OCI-LY1 (cell line): ENCODE measurements at regions not wholly inside any gene's neighbourhood (a gene's known extent, or its start where the extent isn't known, plus 50 kb on each side); places are given as distances from the start of the nearest gene placed in this dataset.

Source experiments
- H2AFZ ChIP-seq: fragments of 200-600 bp; sonication (generic), shearing (Covaris generic); 2 replicates; pipeline ENCODE4 v1.6.0; 2014; ENCODE audit warnings: antibody characterized with exemption, mild to moderate bottlenecking, low read length
- H3F3A ChIP-seq: fragments of 200-600 bp; sonication (generic), shearing (Covaris generic); 2 replicates; pipeline ENCODE4 v1.6.0; 2014; ENCODE audit warnings: mild to moderate bottlenecking, antibody characterized with exemption, low read length, moderate library complexity; ENCODE audit not compliant: insufficient read depth
- H3K27ac ChIP-seq: fragments of 200-600 bp; sonication (generic); 2 replicates; pipeline ENCODE4 v1.5.1; 2014; ENCODE audit warnings: low read length, mixed run types, mild to moderate bottlenecking, low read depth; ENCODE audit not compliant: poor library complexity, severe bottlenecking
- H3K27me3 ChIP-seq: fragments of 200-600 bp; sonication (generic); 2 replicates; pipeline ENCODE4 v1.6.0; 2014; ENCODE audit warnings: antibody characterized with exemption, mild to moderate bottlenecking, low read length, moderate library complexity; ENCODE audit not compliant: insufficient read depth
- H3K36me3 ChIP-seq: fragments of 200-600 bp; sonication (generic); 2 replicates; pipeline ENCODE4 v1.6.1; 2014; ENCODE audit warnings: mild to moderate bottlenecking, antibody characterized with exemption, low read length, moderate library complexity, mixed read lengths; ENCODE audit not compliant: insufficient read depth
- H3K4me1 ChIP-seq: fragments of 200-600 bp; sonication (generic); 2 replicates; pipeline ENCODE4 v1.5.1; 2014; ENCODE audit warnings: mild to moderate bottlenecking, low read length, moderate library complexity; ENCODE audit not compliant: insufficient read depth, severe bottlenecking
- H3K4me2 ChIP-seq: fragments of 200-600 bp; sonication (generic), shearing (Covaris generic); 2 replicates; pipeline ENCODE4 v1.6.1; 2014; ENCODE audit warnings: low read length
- H3K4me3 ChIP-seq: fragments of 200-600 bp; sonication (generic); 2 replicates; pipeline ENCODE4 v1.5.1; 2014; ENCODE audit warnings: low read length, low read depth, mild to moderate bottlenecking, mixed read lengths; ENCODE audit not compliant: poor library complexity, severe bottlenecking
- H3K79me2 ChIP-seq: fragments of 200-600 bp; shearing (Covaris generic); 2 replicates; pipeline ENCODE4 v1.6.1; 2016; ENCODE audit warnings: mixed run types, low read length, mixed read lengths; ENCODE audit not compliant: insufficient read depth
- H3K9ac ChIP-seq: fragments of 200-600 bp; sonication (generic), shearing (Covaris generic); 2 replicates; pipeline ENCODE4 v1.6.1; 2014; ENCODE audit warnings: mild to moderate bottlenecking, low read length, mixed read lengths
- H3K9me2 ChIP-seq: fragments of 200-600 bp; sonication (generic), shearing (Covaris generic); 2 replicates; pipeline ENCODE4 v1.6.1; 2014; ENCODE audit warnings: low read depth, mild to moderate bottlenecking, low read length, mixed read lengths
- H3K9me3 ChIP-seq: fragments of 200-600 bp; shearing (Covaris generic); 2 replicates; pipeline ENCODE4 v1.6.1; 2014; ENCODE audit warnings: low read length, mixed read lengths
- H4K20me1 ChIP-seq: fragments of 200-600 bp; sonication (generic), shearing (Covaris generic); 2 replicates; pipeline ENCODE4 v1.6.0; 2016; ENCODE audit warnings: mild to moderate bottlenecking, low read length; ENCODE audit not compliant: insufficient read depth
- EZH2 ChIP-seq: fragments of 200-600 bp; sonication (generic), shearing (Covaris generic); IDR thresholded peaks from 2 replicates; pipeline ENCODE4 v1.8.0; 2017; ENCODE audit warnings: borderline replicate concordance, mixed run types, mild to moderate bottlenecking, antibody characterized with exemption, low read length, moderate library complexity, mixed read lengths
- TF ChIP-seq, protein P1 (sequence below): fragments of 200-600 bp; sonication (generic), shearing (Covaris generic); IDR thresholded peaks from 2 replicates; pipeline ENCODE4 v1.5.1; 2017; ENCODE audit warnings: mild to moderate bottlenecking, antibody characterized with exemption, low read length, moderate library complexity, mixed read lengths

DNA sequence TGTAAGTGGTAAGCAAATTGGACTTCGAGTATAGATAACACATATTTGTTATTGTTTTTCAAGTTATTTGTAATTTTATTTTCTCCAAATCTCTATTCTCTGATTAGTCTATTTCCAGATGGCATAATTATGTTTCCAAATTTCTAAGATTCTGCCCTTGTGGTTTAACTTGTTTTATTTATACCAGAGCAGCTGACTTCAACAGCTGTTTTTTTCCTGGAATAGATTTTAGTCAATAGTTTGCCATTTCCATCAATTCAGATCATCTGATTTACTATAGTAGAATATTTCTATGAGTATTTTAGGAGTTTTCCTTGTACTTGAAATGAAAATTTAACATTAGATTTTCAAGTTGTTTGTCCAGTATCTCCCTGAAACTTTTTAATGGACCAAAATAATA is 848.7 kb upstream of the MIR17HG start:
- H3K9me3 ChIP-seq: no peaks in the 10 kb centered on the region
- H3K9ac ChIP-seq: no peak overlapping the region
- no peaks in the 10 kb centered on the region for H3K36me3 ChIP-seq
- H3K4me3 ChIP-seq: no peak overlapping the region
- H3K4me2 ChIP-seq: no peak overlapping the region
- no peak overlapping the region for H3K27ac ChIP-seq
- H3K79me2 ChIP-seq: no peaks in the 10 kb centered on the region
- TF ChIP-seq, protein P1, sequence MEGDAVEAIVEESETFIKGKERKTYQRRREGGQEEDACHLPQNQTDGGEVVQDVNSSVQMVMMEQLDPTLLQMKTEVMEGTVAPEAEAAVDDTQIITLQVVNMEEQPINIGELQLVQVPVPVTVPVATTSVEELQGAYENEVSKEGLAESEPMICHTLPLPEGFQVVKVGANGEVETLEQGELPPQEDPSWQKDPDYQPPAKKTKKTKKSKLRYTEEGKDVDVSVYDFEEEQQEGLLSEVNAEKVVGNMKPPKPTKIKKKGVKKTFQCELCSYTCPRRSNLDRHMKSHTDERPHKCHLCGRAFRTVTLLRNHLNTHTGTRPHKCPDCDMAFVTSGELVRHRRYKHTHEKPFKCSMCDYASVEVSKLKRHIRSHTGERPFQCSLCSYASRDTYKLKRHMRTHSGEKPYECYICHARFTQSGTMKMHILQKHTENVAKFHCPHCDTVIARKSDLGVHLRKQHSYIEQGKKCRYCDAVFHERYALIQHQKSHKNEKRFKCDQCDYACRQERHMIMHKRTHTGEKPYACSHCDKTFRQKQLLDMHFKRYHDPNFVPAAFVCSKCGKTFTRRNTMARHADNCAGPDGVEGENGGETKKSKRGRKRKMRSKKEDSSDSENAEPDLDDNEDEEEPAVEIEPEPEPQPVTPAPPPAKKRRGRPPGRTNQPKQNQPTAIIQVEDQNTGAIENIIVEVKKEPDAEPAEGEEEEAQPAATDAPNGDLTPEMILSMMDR: no peak
- TF ChIP-seq EZH2: no peak
- H2AFZ ChIP-seq: no peak overlapping the region
- H3F3A ChIP-seq: no peaks in the 10 kb centered on the region
- H3K9me2 ChIP-seq: no peaks in the 10 kb centered on the region
- H3K27me3 ChIP-seq: no peaks in the 10 kb centered on the region
- no peaks in the 10 kb centered on the region for H4K20me1 ChIP-seq
- no peaks in the 10 kb centered on the region for H3K4me1 ChIP-seq

DNA sequence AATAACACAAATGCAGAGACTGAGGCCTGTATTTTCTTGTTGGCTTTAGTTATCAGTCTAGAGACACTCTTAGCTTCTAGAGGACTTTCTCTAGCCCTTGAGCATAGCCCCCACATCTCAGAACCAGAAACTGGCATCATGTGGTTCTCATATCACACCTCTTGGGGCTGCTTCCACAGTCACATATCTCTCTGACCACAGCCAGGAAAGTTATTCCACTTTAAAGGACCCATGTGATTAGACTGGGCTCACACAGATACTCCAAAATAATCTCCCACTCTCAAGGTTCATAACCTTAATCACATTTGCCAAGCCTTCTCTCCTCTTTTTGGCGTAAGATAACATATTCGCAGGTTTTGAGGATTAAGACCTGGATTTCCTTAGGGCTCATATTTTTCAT is 846.9 kb upstream of the MIR17HG start:
- H3K27ac ChIP-seq: no peak overlapping the region
- H3K4me1 ChIP-seq: no peaks in the 10 kb centered on the region
- no peak overlapping the region for H3K4me2 ChIP-seq
- no peaks in the 10 kb centered on the region for H3K9me3 ChIP-seq
- no peak for TF ChIP-seq EZH2
- TF ChIP-seq, protein P1: no peak
- no peaks in the 10 kb centered on the region for H3F3A ChIP-seq
- no peak overlapping the region for H2AFZ ChIP-seq
- H3K9me2 ChIP-seq: no peaks in the 10 kb centered on the region
- H3K79me2 ChIP-seq: no peaks in the 10 kb centered on the region
- no peaks in the 10 kb centered on the region for H3K36me3 ChIP-seq
- H3K27me3 ChIP-seq: no peaks in the 10 kb centered on the region
- no peaks in the 10 kb centered on the region for H4K20me1 ChIP-seq
- H3K9ac ChIP-seq: no peak overlapping the region
- no peak overlapping the region for H3K4me3 ChIP-seq

DNA sequence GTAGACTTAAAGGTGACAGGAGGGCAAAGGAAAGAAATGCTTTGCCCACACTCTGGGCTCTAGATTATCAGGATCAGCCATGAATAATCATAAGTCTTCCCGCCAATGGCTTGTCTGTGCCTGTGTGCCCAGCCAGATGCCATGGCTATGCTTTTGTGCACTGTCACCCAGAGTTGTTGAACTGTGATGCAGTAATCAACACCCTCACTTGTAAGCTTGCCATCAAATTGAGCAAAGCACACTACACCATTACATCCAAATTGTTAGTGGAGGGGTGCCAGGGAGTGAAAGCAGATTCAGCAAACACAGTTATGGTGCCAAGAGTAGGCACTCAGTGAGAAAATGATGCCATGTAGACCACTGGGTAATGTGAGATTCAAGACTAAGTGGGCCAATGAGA is 845.3 kb upstream of the MIR17HG start:
- TF ChIP-seq, protein P1: no peak
- no peak for TF ChIP-seq EZH2
- Histone ChIP-seq H4K20me1 (no peaks in the 10 kb centered on the region), H3K4me1 (no peaks in the 10 kb centered on the region), H3K9me3 (no peaks in the 10 kb centered on the region), H2AFZ (no peak overlapping the region), H3K36me3 (no peaks in the 10 kb centered on the region), H3K27ac (no peak overlapping the region), H3K9ac (no peak overlapping the region), H3F3A (no peaks in the 10 kb centered on the region), H3K4me3 (no peak overlapping the region), H3K79me2 (no peaks in the 10 kb centered on the region), H3K9me2 (no peaks in the 10 kb centered on the region), H3K27me3 (no peaks in the 10 kb centered on the region), H3K4me2 (no peak overlapping the region)
